Rectal smooth muscle tissue (tissue), 1 donor: ENCODE measurements at regions not wholly inside any gene's neighbourhood (a gene's known extent, or its start where the extent isn't known, plus 50 kb on each side); places are given as distances from the start of the nearest gene placed in this dataset.
"Not testable (repeated sequence)": the region's sequence is repeated elsewhere in the genome, so short reads cannot be mapped to it uniquely, and the experiment has no call there.

Source experiments
- H3K27ac ChIP-seq: one replicate; pipeline ENCODE4 v1.7.0; 2013; ENCODE audit warnings: low read depth, low read length, inconsistent platforms
- H3K27me3 ChIP-seq: one replicate; pipeline ENCODE4 v1.7.0; 2013; ENCODE audit warnings: low read length; ENCODE audit not compliant: control insufficient read depth, insufficient read depth
- H3K36me3 ChIP-seq: one replicate; pipeline ENCODE4 v1.7.0; 2013; ENCODE audit warnings: low read length; ENCODE audit not compliant: control insufficient read depth, insufficient read depth
- H3K4me1 ChIP-seq: one replicate; pipeline ENCODE4 v1.7.0; 2013; ENCODE audit warnings: low read length; ENCODE audit not compliant: control insufficient read depth, insufficient read depth
- H3K4me3 ChIP-seq: one replicate; pipeline ENCODE4 v1.7.0; 2013; ENCODE audit warnings: low read length
- H3K9ac ChIP-seq: one replicate; pipeline ENCODE4 v1.7.0; 2013; ENCODE audit warnings: low read length

GRCh38 chr4:137430171-137430570, 102.1 kb downstream of the PCDH18 start:
- Histone ChIP-seq H3K27me3 (no peaks in the 10 kb centered on the region), H3K9ac (no peak overlapping the region), H3K4me1 (no peaks in the 10 kb centered on the region), H3K36me3 (no peaks in the 10 kb centered on the region), H3K4me3 (no peak overlapping the region), H3K27ac (no peak overlapping the region)

GRCh38 chr4:137427411-137427810, 104.9 kb downstream of the PCDH18 start:
- Histone ChIP-seq H3K4me3 (no peak overlapping the region), H3K4me1 (no peaks in the 10 kb centered on the region), H3K27me3 (no peaks in the 10 kb centered on the region), H3K9ac (no peak overlapping the region), H3K27ac (no peak overlapping the region), H3K36me3 (no peaks in the 10 kb centered on the region)

GRCh38 chr4:137425281-137425680, 107.0 kb downstream of the PCDH18 start:
- no peaks in the 10 kb centered on the region for H3K4me1 ChIP-seq
- no peak overlapping the region for H3K9ac ChIP-seq
- no peak overlapping the region for H3K27ac ChIP-seq
- no peaks in the 10 kb centered on the region for H3K36me3 ChIP-seq
- no peaks in the 10 kb centered on the region for H3K27me3 ChIP-seq
- H3K4me3 ChIP-seq = no peak overlapping the region

- Histone ChIP-seq H3K27ac (no peak overlapping the region), H3K4me1 (no peaks in the 10 kb centered on the region), H3K36me3 (no peaks in the 10 kb centered on the region), H3K9ac (no peak overlapping the region), H3K4me3 (no peak overlapping the region), H3K27me3 (no peaks in the 10 kb centered on the region)
These were observed 109.6 kb downstream of the PCDH18 start for GRCh38 chr4:137422666-137423065.

- no peak overlapping the region for H3K27ac ChIP-seq
- H3K4me3 ChIP-seq = no peak overlapping the region
- H3K4me1 ChIP-seq = no peaks in the 10 kb centered on the region
- no peaks in the 10 kb centered on the region for H3K36me3 ChIP-seq
- no peak overlapping the region for H3K9ac ChIP-seq
- no peaks in the 10 kb centered on the region for H3K27me3 ChIP-seq
These were observed 110.5 kb downstream of the PCDH18 start for GRCh38 chr4:137421796-137422195.

- H3K4me3 ChIP-seq = no peak overlapping the region
- H3K36me3 ChIP-seq = no peaks in the 10 kb centered on the region
- no peaks in the 10 kb centered on the region for H3K27me3 ChIP-seq
- H3K4me1 ChIP-seq = no peaks in the 10 kb centered on the region
- no peak overlapping the region for H3K27ac ChIP-seq
- no peak overlapping the region for H3K9ac ChIP-seq
These were observed 111.3 kb downstream of the PCDH18 start for GRCh38 chr4:137420901-137421396.

- H3K27me3 ChIP-seq = no peaks in the 10 kb centered on the region
- H3K9ac ChIP-seq = no peak overlapping the region
- H3K27ac ChIP-seq = no peak overlapping the region
- H3K36me3 ChIP-seq = no peaks in the 10 kb centered on the region
- H3K4me1 ChIP-seq = no peaks in the 10 kb centered on the region
- no peak overlapping the region for H3K4me3 ChIP-seq
These were observed 114.6 kb downstream of the PCDH18 start for GRCh38 chr4:137417676-137418075.

GRCh38 chr4:137414802-137415201, 117.5 kb downstream of the PCDH18 start:
- Histone ChIP-seq H3K4me3 (no peak overlapping the region), H3K4me1 (no peaks in the 10 kb centered on the region), H3K27me3 (no peaks in the 10 kb centered on the region), H3K9ac (no peak overlapping the region), H3K36me3 (no peaks in the 10 kb centered on the region), H3K27ac (no peak overlapping the region)

- no peak overlapping the region for H3K9ac ChIP-seq
- H3K4me1 ChIP-seq = no peaks in the 10 kb centered on the region
- no peak overlapping the region for H3K27ac ChIP-seq
- H3K27me3 ChIP-seq = no peaks in the 10 kb centered on the region
- H3K36me3 ChIP-seq = no peaks in the 10 kb centered on the region
- H3K4me3 ChIP-seq = no peak overlapping the region
These were observed 123.6 kb downstream of the PCDH18 start for GRCh38 chr4:137408527-137409177.

- not testable (repeated sequence) for H3K9ac ChIP-seq, H3K36me3 ChIP-seq, H3K27ac ChIP-seq, H3K27me3 ChIP-seq, H3K4me1 ChIP-seq, H3K4me3 ChIP-seq
These were observed 126.5 kb downstream of the PCDH18 start for GRCh38 chr4:137405833-137406232.

GRCh38 chr4:137394018-137394417, 138.3 kb downstream of the PCDH18 start:
- Histone ChIP-seq H3K36me3 (no peaks in the 10 kb centered on the region), H3K9ac (no peak overlapping the region), H3K27me3 (no peaks in the 10 kb centered on the region), H3K4me3 (no peak overlapping the region), H3K4me1 (no peaks in the 10 kb centered on the region), H3K27ac (no peak overlapping the region)

- Histone ChIP-seq H3K27me3 (no peaks in the 10 kb centered on the region), H3K4me1 (no peaks in the 10 kb centered on the region), H3K27ac (no peak overlapping the region), H3K36me3 (no peaks in the 10 kb centered on the region), H3K9ac (no peak overlapping the region), H3K4me3 (no peak overlapping the region)
These were observed 139.2 kb downstream of the PCDH18 start for GRCh38 chr4:137393044-137393443.

- H3K27ac ChIP-seq = no peak overlapping the region
- H3K9ac ChIP-seq = no peak overlapping the region
- no peaks in the 10 kb centered on the region for H3K36me3 ChIP-seq
- no peaks in the 10 kb centered on the region for H3K27me3 ChIP-seq
- H3K4me1 ChIP-seq = no peaks in the 10 kb centered on the region
- no peak overlapping the region for H3K4me3 ChIP-seq
These were observed 141.6 kb downstream of the PCDH18 start for GRCh38 chr4:137390707-137391106.
